ENCODE measurements at regions not wholly inside any gene's neighbourhood (a gene's known extent, or its start where the extent isn't known, plus 50 kb on each side); places are given as distances from the start of the nearest gene placed in this dataset.
"Not testable (repeated sequence)": the region's sequence is repeated elsewhere in the genome, so short reads cannot be mapped to it uniquely, and the experiment has no call there.

GRCh38 chr10:64148607-64149006 lies 627.4 kb downstream of the REEP3 start:
- DNase-seq: no peak

DNA sequence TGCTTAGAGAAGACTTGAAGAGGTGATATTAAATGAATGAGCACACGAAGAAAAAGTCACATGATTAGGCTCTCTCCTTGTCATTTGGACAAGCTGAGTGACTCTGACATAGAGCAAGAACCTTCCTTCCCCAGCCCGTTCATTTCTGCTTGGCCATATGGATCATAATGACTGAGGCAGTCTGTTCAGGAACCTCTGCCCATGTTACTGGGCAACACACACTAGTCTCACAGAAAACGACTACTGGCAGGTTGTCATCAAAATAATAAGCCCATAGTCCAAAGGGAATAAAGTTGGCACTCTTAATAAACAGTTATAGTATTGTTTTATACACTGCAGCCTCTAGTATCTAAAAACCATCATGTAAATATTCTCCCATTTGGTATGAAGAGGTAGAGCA lies 635.0 kb downstream of the REEP3 start:
- no peak for DNase-seq

GRCh38 chr10:64158551-64158950 lies 637.4 kb downstream of the REEP3 start:
- no peak for DNase-seq

DNA sequence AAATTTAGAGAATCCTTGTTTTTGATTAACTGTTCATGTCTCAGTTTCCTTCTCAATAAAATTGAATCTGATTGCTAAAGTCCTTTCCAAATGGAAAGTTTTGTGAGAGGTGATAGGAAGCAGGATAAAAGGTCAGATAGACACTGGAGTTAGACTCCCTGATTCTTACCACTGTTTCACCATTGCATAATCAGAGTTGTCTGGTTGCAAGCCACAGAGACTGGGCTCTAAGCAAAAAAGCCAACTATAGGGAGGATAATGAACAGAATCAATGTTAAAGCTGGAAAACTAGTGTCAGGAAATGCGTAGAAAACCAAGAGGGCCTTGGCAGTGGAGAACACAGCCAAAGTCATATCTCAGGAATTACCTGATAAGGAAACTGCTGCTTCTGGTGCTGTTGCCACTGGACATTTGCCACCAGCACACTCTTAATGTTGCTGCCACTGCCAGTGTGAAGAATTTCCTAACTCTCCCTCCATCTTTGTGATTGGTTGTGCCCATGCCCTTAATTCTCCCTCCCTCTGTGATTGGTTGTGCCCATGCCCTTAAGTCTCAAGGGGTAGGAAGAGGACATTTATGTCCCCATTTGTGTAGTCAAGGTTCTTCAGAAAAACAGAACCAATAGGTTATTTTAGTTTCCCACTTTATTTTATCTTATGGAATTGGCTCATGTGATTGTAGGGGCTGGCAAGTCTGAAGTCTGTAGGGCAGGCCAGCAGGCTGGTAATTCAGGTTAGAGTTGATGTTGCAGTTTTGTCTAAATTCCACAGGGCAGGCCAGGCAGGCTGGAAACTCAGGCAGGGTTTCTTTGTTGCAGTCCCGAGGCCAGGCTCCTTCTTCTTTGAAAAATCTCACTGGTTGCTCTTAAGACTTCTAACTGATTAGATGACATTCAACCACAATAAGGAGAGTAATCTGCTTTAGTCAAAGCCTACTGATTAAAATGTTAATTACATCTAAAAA lies 639.0 kb downstream of the REEP3 start:
- DNase-seq: no peak

- DNase-seq: no peak
Observed at GRCh38 chr10:64170791-64171190, 649.6 kb downstream of the REEP3 start.

DNA sequence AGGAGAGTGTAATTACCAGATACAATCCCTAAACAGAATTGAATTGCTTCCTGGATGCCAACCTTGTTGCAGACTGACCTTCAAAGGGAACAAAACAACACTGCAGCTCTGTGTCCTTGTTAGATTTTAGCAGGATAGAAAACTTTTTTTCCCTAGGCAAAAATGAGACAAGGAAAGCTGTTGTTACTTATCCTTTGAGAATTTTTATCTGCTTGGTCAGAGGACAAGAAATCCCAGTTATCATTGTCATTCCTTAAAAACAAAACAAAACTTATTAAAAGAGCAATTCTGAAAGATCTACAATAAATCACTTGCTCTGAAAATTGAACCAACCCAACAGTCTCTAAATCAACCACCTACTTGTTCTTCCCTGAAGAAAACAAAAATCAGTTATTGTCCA lies 652.6 kb downstream of the REEP3 start:
- no peak for DNase-seq

DNA sequence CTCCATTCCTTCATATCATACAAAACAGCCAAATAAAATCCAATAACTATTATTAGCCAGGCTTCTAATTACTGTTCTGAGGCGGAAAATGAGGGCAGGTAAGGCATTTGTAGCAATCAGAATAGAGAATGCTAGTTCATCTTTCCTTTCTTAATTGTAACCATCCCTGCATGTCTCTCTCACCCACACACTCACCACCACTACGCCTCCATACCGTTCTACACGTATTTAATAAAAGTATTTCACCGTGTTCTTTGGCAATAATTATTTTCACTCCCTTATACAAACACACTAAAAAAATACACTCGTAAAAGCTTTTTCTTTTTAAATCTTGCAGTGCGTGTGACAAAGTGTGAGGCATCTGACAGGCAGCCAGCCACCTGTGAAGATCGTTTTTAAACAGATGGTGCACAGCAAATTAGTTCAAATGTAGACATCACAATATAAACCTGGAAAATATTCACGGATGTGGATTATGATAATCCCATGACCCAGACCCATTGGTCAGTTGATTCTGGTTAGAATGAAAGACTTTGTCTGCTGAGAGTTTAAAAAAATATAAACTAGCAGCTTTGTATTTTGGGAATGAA lies 653.6 kb downstream of the REEP3 start:
- DNase-seq: no peak

DNA sequence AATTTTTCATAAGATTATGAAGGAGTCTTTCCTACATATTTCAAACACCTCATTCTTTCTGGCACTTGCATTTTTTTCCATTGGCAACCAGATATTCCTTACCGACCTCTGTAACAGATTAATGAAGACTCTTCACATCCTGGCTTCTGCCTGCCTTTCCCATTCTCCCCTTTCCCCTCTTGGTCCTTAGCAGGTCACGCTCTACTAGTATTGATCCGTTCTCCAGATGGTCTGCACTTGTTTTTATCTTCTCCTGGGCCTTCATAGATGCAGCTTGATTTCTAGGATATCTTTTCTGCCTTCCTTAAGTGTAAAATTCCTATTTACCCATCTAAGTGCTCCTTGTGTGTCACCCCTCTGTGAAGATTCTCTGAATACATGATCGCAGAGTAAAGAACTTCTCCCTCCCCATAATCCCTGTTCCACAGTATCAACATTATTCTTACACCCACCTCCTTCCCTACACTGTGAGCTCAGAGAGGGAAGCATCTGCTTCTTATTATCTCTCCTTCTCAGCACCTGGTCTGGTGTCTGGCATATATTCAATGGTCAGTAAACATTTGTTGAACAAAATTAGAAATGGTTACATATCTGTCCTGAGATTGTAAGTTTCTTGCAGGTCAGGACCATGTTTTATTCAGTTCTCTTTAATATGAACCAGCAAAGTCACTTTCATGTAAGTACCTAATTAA lies 654.2 kb downstream of the REEP3 start:
- no peak for DNase-seq

- DNase-seq: no peak
Observed at GRCh38 chr10:64182671-64183070, 661.5 kb downstream of the REEP3 start.

DNA sequence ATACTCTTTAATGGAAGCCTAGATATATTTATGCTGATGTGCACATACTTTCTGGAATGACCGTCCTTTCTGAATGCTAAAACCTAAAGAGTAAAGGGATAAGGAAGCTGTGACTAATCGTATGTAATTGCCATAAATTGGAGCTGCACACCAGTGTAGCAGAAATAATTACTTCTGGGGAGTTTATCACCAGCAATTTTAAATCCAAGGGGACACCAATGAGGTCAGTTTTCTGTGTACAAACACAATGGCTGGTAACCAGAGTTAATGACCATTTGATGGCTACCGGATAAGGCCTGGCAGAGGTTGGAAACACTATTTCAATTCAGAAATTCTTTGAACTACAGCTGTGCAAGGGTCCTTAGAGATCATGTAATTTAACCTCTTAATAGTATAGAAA lies 670.1 kb downstream of the REEP3 start:
- peak; percentile 13 to 74 for DNase-seq

- DNase-seq: no peak
Observed at GRCh38 chr10:64196638-64197315, 675.6 kb downstream of the REEP3 start.

DNA sequence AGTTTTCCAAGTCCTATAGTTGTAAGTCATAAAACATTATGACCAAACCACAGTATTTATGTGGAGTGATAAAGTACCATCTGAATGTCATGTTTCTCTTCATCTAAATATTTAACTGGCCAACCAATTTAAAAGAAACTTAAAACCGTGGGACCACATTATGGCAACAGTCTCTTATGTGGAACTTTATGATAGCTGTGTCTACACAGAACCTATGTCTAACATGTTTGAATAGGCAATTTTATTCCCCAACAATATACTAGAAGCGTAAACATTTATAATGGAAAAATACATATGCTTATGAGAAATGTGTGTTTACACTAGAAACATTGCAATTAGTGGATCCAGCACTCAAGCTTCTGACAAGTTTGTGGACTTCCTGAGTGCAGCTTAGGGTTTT lies 680.7 kb downstream of the REEP3 start:
- DNase-seq: peak in 1 of 2 experiments; percentile 65

GRCh38 chr10:64204504-64204903 lies 683.3 kb downstream of the REEP3 start:
- not testable (repeated sequence) for DNase-seq

GRCh38 chr10:64206409-64206808 lies 685.2 kb downstream of the REEP3 start:
- no peak for DNase-seq

DNA sequence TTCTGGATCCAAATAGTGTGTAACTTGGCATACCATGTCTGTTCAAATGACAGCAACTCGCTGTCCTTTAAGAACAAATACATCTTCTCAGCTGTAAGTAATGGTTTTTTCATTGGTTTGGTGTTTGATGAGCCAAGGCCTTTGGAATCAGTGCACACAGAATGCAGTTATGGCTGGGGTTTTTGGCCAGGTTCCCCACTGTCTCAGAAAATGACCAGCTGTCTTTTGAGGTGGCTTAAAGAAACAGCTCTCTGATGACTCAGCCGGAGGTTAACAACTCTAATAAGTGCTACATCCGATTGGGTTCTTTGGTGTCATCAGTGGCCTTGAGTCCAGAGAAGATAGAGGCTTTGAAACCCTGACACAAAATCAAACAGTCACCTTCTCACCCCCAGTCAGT lies 688.4 kb downstream of the REEP3 start:
- no peak for DNase-seq

- no peak for DNase-seq
Observed at GRCh38 chr10:64210211-64210610, 689.0 kb downstream of the REEP3 start.

- DNase-seq: no peak
Observed at GRCh38 chr10:64211466-64211865, 690.3 kb downstream of the REEP3 start.

GRCh38 chr10:64215088-64215487 lies 693.9 kb downstream of the REEP3 start:
- no peak for DNase-seq

GRCh38 chr10:64219271-64220025 lies 698.2 kb downstream of the REEP3 start:
- DNase-seq: no peak

DNA sequence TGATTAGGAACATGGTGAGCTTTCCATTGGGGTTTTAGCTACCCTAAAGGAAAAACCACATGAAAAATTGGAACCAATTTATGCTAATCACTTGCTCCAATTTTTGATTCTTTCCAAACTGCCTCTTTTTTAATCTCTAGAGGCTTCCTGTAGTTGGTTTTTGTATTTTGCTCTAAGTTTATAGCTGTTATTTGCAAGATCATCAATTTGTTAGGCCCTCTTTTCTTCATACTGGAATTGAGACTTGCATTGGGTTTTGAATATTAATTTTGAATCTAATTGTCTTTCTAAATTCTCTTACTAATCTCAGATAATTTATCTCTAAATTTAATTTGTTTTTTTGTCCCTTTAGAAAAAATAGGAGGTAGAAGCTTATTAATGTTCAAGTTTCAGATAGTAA lies 713.3 kb downstream of the REEP3 start:
- no peak for DNase-seq

DNA sequence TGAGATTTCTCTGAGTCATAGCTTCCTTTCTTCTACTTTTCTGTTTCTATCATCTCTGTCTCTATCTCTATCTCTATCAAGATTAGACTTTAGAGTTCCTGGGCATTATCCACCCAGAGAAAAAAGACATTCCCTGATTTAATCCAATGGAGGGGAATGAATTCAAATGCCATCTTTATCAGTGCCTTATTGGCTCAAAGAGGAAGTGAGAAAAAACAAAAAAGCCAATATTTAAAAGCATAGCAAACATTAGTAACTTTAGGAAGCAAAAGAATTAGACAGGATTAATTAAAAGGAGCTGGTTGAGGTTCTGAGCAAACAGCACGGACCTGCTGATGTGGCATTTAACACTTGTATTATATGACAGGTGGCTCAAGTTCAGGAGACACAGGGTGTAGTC lies 736.5 kb downstream of the REEP3 start:
- no peak for DNase-seq

DNA sequence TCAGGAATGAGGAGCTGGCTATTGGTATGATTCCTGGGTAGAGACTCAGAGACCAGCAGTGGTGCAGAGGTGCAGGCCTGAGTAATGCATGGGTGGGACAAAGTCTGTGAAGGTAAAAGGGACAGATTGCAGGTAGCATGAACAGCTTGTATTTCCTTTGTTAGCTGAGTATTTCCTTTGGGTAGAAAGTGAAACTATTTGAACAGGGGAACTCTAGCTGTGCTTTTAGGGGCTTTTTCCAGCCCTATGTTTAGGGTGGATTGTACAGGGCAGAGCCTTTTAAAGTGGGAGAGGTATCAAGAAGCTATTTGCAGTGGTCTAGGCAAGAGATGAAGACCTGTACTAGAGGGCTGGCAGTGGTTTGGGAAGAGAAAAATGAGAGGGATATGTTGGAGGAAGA lies 739.9 kb downstream of the REEP3 start:
- DNase-seq: no peak

Data from NCI-H2081 (cell line).